ENCODE measurements at regions not wholly inside any gene's neighbourhood (a gene's known extent, or its start where the extent isn't known, plus 50 kb on each side); places are given as distances from the start of the nearest gene placed in this dataset.
A peak's percentile ranks its signal among the peaks of the same experiment; 100 is the strongest.
"Not testable (repeated sequence)": the region's sequence is repeated elsewhere in the genome, so short reads cannot be mapped to it uniquely, and the experiment has no call there.

DNA sequence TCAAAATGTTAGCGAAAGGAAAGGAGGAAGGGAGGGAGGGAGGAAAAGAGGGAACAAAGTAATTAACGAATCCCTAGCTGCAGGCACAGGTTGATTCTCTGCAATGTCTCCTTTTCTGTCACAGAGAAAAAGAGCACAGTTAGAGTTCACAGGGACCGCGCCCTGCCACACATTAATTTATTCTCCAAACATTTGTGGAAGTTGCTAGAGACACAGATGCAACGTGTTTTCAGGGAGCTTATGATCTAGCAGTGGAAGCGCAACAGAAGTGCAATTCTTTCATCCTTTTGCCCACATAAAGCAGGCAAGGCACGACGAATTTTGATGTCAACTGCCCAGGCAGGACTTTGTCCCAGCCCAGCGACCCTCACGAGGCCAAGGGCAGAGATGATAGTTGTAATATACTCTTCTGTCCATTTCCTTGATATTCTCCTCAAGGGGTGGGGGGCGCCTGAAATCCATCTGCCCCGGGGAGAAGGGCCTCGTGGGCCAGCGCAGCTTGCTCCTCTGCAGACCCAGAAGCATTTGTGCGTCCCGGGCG lies 101.7 kb upstream of the ZNF438 start:
- peak in 1 of 5 donors; percentile 23 for DNase-seq
- H3K36me3 ChIP-seq, result no peaks in the 10 kb centered on the region
- TF ChIP-seq EP300 (IDR thresholded peaks at IDR 0.05) (no peak), POLR2A (IDR thresholded peaks at IDR 0.05) (no peak)
- TF ChIP-seq, protein P1, sequence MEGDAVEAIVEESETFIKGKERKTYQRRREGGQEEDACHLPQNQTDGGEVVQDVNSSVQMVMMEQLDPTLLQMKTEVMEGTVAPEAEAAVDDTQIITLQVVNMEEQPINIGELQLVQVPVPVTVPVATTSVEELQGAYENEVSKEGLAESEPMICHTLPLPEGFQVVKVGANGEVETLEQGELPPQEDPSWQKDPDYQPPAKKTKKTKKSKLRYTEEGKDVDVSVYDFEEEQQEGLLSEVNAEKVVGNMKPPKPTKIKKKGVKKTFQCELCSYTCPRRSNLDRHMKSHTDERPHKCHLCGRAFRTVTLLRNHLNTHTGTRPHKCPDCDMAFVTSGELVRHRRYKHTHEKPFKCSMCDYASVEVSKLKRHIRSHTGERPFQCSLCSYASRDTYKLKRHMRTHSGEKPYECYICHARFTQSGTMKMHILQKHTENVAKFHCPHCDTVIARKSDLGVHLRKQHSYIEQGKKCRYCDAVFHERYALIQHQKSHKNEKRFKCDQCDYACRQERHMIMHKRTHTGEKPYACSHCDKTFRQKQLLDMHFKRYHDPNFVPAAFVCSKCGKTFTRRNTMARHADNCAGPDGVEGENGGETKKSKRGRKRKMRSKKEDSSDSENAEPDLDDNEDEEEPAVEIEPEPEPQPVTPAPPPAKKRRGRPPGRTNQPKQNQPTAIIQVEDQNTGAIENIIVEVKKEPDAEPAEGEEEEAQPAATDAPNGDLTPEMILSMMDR (IDR thresholded peaks at IDR 0.05), result no peak
- peak overlapping the region in 1 of 2 donors; percentile 21 for H3K27ac ChIP-seq
- 36 to 55% (median 43%) methylated on average over 11 to 17 of the region's 17 CpGs for WGBS, 3 donors
- H3K9me3 ChIP-seq, result no peaks in the 10 kb centered on the region
- H3K4me1 ChIP-seq (ENCODE audit: insufficient read depth), result peaks cover 5% of the 10 kb centered on the region
- peak overlapping the region; percentile 45 for H3K4me3 ChIP-seq
- intact Hi-C loops (cut with DNase I), result loop anchor here in 2 of 4 donors (10.0 kb wide), 2 partner anchors 99 to 349 kb away; partner anchors contain the start of gene ZNF438 (in 1 of the 2)
- no peaks in the 10 kb centered on the region for H3K27me3 ChIP-seq

DNA sequence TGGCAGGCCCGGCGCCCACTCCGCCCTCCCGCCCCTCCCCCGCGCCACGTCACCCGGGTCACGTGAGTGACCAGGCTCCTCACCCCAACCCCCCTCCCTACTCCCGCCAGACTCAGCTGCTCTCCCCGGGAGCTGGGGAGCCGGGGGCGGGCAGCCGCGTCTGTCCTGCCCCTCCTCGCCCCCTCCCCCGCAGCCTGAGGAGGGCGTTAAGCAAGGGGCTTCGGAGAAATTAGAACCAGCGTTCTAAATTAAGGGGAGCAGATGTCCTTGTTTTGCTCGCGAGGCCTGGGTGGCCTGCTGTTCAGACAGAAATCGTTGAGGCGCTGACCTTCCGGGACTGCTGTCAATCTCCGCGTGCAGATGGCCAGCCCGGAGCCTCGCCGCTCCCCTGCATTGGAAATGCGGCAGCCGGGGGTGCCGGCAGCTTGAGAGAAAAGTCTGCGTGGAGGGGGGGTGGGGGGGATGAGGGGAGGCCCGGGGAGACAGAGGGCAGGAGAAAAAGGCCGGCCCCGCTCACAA lies 102.2 kb upstream of the ZNF438 start:
- WGBS, 3 donors, result 0 to 1% (median 1%) methylated on average over 17 to 37 of the region's 37 CpGs
- Histone ChIP-seq H3K9me3 (no peaks in the 10 kb centered on the region), H3K36me3 (no peaks in the 10 kb centered on the region), H3K27ac (peak overlapping the region; percentile 73 to 81), H3K4me3 (peak overlapping the region; percentile 45), H3K27me3 (no peaks in the 10 kb centered on the region), H3K4me1 (ENCODE audit: insufficient read depth) (peaks cover 5% of the 10 kb centered on the region)
- TF ChIP-seq, protein P1 (IDR thresholded peaks at IDR 0.05), result no peak
- TF ChIP-seq EP300 (IDR thresholded peaks at IDR 0.05), result no peak
- peak; percentile 55 for TF ChIP-seq POLR2A (IDR thresholded peaks at IDR 0.05)
- DNase-seq, result peak; percentile 85 to 92 (median 89)
- intact Hi-C loops (cut with DNase I), result loop anchor here in 2 of 4 donors (10.0 kb wide), 2 partner anchors 99 to 349 kb away; partner anchors contain the start of gene ZNF438 (in 1 of the 2)

DNA sequence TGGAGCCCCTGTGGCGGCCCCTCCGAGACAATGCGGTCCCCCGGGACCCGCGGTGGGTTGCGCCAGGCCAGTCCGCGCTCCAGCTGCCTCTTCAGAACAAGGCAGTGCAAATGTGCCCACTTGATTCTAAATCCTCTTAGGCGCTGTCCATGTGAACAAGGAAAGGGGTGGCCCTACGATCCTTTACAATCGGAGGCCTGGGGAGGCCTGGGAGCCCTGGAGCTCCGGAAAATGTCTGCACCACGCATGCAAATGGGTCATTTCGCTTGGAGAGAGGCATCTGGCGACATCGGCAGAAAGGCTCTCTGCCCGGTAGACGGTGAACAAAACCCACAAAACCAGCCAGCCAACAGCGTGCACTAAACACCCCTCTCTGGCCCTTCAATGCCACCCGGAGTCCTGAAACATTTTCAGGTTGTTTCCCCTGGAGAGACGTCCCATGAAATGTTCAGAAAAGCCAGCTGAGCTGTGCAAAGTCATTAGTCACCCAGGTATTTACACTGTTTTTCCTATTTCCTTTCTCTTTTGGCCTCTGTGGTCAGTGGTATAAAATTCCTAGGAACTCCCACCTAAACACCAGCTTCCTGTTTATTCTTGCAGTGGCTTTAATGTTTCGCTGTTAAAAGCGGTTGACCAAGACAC lies 102.8 kb upstream of the ZNF438 start:
- TF ChIP-seq, protein P1 (IDR thresholded peaks at IDR 0.05), result no peak
- no peak for TF ChIP-seq POLR2A (IDR thresholded peaks at IDR 0.05)
- TF ChIP-seq EP300 (IDR thresholded peaks at IDR 0.05), result no peak
- 9 to 15% (median 9%) methylated on average over 24 of the region's 24 CpGs for WGBS, 3 donors
- Histone ChIP-seq H3K4me3 (peak overlapping the region; percentile 45), H3K4me1 (ENCODE audit: insufficient read depth) (peaks cover 5% of the 10 kb centered on the region), H3K9me3 (no peaks in the 10 kb centered on the region), H3K27me3 (no peaks in the 10 kb centered on the region), H3K27ac (peak overlapping the region; percentile 73 to 81), H3K36me3 (no peaks in the 10 kb centered on the region)
- DNase-seq, result peak in 2 of 5 donors; percentile 34 to 39
- intact Hi-C loops (cut with DNase I), result loop anchor here in 2 of 4 donors (10.0 kb wide), 2 partner anchors 100 to 350 kb away; partner anchors contain the start of gene ZNF438 (in 1 of the 2)

DNA sequence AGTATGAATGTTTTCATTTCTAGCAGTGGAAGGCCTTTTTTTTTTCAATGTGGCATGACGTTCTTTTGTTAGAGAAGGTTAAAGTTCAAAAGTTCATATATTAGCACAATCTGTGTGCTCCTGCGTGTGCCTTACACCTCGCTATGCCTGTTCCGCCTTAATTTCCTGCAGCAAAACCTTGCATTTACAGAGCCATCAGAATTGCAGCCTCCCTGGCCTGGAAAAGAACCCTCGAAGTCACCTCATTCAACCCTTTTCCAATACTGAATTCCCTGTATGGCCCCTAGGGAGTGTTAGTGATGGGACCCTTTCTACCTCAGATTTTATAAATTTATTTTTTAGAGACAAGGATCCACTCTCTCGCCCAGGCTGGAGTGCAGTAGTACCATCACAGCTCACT lies 103.5 kb upstream of the ZNF438 start:
- DNase-seq, result no peak
- H3K4me3 ChIP-seq, result no peak overlapping the region
- intact Hi-C loops (cut with DNase I), result loop anchor here in 2 of 4 donors (10.0 kb wide), 2 partner anchors 100 to 350 kb away; partner anchors contain the start of gene ZNF438 (in 1 of the 2)
- H3K27ac ChIP-seq, result no peak overlapping the region
- TF ChIP-seq EP300 (IDR thresholded peaks at IDR 0.05), result no peak
- 81 to 90% (median 86%) methylated on average over 6 of the region's 6 CpGs for WGBS, 3 donors
- H3K9me3 ChIP-seq, result no peaks in the 10 kb centered on the region
- H3K36me3 ChIP-seq, result no peaks in the 10 kb centered on the region
- H3K4me1 ChIP-seq (ENCODE audit: insufficient read depth), result peaks cover 5% of the 10 kb centered on the region
- H3K27me3 ChIP-seq, result no peaks in the 10 kb centered on the region

DNA sequence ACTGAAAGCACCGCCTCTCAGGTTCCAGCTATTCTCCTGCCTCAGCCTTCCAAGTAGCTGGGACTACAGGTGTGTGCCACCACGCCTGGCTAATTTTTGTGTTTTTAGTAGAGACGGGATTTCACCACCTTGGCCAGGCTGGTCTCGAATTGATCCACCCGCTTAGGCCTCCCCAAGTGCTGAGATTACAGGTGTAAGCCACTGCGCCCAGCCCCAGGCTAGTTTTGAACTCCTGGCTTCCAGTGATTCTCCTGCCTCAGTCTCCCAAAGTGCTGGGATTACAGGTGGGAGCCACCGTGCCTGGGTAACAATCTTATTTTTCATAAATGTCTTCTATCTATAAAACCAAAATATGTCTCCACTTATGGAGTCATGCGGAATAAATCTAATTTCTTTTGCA lies 104.1 kb upstream of the ZNF438 start:
- DNase-seq; H3K4me1 ChIP-seq (ENCODE audit: insufficient read depth); H3K9me3 ChIP-seq; H3K27ac ChIP-seq; H3K27me3 ChIP-seq; H3K4me3 ChIP-seq; H3K36me3 ChIP-seq: not testable (repeated sequence)
- WGBS, 3 donors, result 98% methylated on average over 8 of the region's 8 CpGs
- intact Hi-C loops (cut with DNase I), result loop anchor here in 2 of 4 donors (10.0 kb wide), 2 partner anchors 101 to 351 kb away; partner anchors contain the start of gene ZNF438 (in 1 of the 2)

Measured in ovary (tissue), 7 donors.